Motor neuron (in vitro differentiated cells): ENCODE measurements at regions not wholly inside any gene's neighbourhood (a gene's known extent, or its start where the extent isn't known, plus 50 kb on each side); places are given as distances from the start of the nearest gene placed in this dataset.
"Not testable (repeated sequence)": the region's sequence is repeated elsewhere in the genome, so short reads cannot be mapped to it uniquely, and the experiment has no call there.

Experiments used
- ATAC-seq, 8 experiments: fragments of 200-7000 bp; cut with Tn5 transposase; replicated peaks in 6 of 8; 2 replicates each; pipeline ENCODE4 v1.8.0; 2021; ENCODE audit warnings: mild to moderate bottlenecking in 8 of 8, moderate library complexity in 8 of 8
- H3K27ac ChIP-seq, 2 donors: fragments of 250-450 bp; sonication (Bioruptor Pico); 2 replicates each; pipeline ENCODE4 v1.9.0; 2021; ENCODE audit warnings: antibody characterized with exemption in 2 of 2, mild to moderate bottlenecking in 2 of 2, moderate library complexity in 1 of 2
- H3K4me1 ChIP-seq, 2 donors: fragments of 250-450 bp; sonication (Bioruptor Pico); replicated peaks in 1 of 2; 2 replicates each; pipeline ENCODE4 v1.6.1; 2021; ENCODE audit warnings: antibody characterized with exemption in 2 of 2, mild to moderate bottlenecking in 2 of 2, moderate library complexity in 1 of 2
- H3K4me3 ChIP-seq, 5 donors: fragments of 250-450 bp; sonication (Bioruptor Pico); 2 replicates each; pipeline ENCODE4 v1.9.0; 2021; ENCODE audit warnings: antibody characterized with exemption in 5 of 5, mild to moderate bottlenecking in 5 of 5, moderate library complexity in 4 of 5
- WGBS, 10 experiments: fragments of 450-650 bp; shearing (Covaris generic); methylation state at CpG; one replicate each; pipeline ENCODE4 v1.0.0; 2022; 5-methylcytosine and 5-hydroxymethylcytosine counted together
- in situ Hi-C, 9 experiments: fragments of 400-800 bp; cut with MboI; loops; one replicate each; pipeline ENCODE4 v1.15.0; 2021; ENCODE audit warnings: low sequenced_read_pairs in 9 of 9, low pct_unique_long_range_greater_than_20kb in 2 of 9; ENCODE audit not compliant: unreplicated experiment in 9 of 9

DNA sequence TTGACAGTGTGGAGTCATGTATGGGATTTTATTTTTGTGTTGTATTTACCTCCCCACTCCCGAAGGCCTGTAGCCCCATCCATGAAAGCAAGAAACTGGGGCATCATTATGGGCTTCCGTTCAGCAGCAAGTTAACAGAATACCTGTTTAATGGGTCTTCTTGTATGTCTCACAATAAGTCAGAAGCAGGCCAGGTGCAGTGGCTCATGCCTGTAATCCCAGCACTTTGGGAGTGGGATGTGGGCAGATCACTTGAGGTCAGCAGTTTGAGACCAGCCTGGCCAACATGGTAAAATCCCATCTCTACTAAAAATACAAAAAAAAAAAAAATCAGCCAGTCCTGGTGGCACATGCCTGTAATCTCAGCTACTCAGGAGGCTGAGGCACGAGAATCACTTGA is 239.7 kb downstream of the SMAD2 start:
- H3K4me3 ChIP-seq, H3K27ac ChIP-seq, in situ Hi-C loops, ATAC-seq, H3K4me1 ChIP-seq: not testable (repeated sequence)
- 0 to 100% (median 40%) methylated on average over 1 to 3 of the region's 3 CpGs; no CpG with 5 or more reads in 2 of the 10 experiments for WGBS, 10 experiments

GRCh38 chr18:47689371-47689770 is 241.1 kb downstream of the SMAD2 start:
- in situ Hi-C loops = no loop called here
- peak in 2 of 8 experiments; percentile 40 to 47 for ATAC-seq
- Histone ChIP-seq H3K4me3 (no peak overlapping the region), H3K27ac (no peak overlapping the region), H3K4me1 (no peaks in the 10 kb centered on the region)
- WGBS, 10 experiments = 0 to 33% (median 25%) methylated on average over 1 to 3 of the region's 3 CpGs; no CpG with 5 or more reads in 6 of the 10 experiments

DNA sequence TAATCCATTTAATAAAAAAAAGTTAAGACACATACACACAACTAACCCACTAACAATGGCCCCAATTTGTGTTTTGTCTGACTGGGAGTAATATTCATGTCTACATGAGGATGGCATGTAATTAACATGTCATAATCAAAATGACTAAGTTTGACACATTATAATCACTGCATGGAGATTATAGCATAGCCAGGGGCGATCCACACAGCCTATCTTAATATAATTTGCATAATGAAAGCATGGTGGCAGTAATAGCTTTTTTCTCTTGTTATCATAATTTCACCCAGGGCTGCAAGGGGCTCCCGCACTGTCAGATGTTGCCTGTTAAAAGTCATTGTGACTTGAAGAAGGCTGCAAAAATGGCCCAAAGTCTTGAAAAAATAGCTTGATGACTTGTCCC is 243.7 kb downstream of the SMAD2 start:
- Histone ChIP-seq H3K4me3 (no peak overlapping the region), H3K4me1 (no peaks in the 10 kb centered on the region), H3K27ac (no peak overlapping the region)
- no peak for ATAC-seq
- in situ Hi-C loops = no loop called here
- 0 to 100% (median 57%) methylated on average over 1 to 2 of the region's 2 CpGs; no CpG with 5 or more reads in 1 of the 10 experiments for WGBS, 10 experiments

DNA sequence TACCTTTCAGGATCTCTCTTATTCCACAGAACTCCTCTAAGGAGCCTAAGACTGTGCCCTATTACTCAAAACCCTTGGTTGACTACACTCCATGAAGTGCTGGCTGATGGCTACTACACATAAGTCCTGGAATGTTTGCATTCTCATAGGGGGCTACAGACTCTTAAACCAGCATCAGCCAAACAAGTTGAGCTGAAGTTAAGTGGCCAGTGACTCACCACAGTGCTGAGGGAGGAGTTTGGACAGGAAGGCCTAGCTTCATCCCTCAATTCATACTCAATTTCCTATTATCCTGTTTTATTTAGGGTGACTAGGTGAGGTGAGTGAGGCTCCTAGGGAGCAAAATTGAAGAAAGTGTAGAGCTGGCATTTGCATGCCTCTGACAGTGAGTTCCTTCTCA is 246.7 kb downstream of the SMAD2 start:
- Histone ChIP-seq H3K4me1 (no peaks in the 10 kb centered on the region), H3K4me3 (no peak overlapping the region), H3K27ac (no peak overlapping the region)
- no peak for ATAC-seq
- in situ Hi-C loops = no loop called here

DNA sequence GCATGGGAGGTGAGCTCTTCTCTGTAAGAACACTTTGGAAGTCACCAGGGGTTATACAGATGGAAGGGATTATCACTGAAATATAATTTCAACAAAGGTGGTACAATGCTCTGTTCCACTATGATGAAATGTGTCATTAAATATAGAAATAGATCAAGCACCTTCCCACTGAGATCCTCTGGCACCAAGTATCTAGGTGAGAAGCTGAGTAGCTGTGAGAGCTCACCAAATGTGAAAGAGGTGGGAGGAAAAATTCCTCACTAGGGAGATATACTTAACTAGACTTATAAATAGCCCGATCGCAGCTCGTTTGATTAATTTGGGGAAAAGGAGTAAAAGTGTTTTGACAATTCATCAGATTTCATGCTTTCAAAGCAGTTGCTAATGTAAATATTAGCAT is 247.6 kb downstream of the SMAD2 start:
- H3K27ac ChIP-seq = no peak overlapping the region
- in situ Hi-C loops = no loop called here
- ATAC-seq = no peak

GRCh38 chr18:47680488-47680887 is 250.0 kb downstream of the SMAD2 start:
- 50 to 100% (median 100%) methylated on average over 1 of the region's 1 CpG; no CpG with 5 or more reads in 7 of the 10 experiments for WGBS, 10 experiments
- Histone ChIP-seq H3K4me3 (no peak overlapping the region), H3K27ac (no peak overlapping the region), H3K4me1 (no peaks in the 10 kb centered on the region)
- ATAC-seq = no peak
- in situ Hi-C loops = no loop called here

More for the DNA sequence above, 247.6 kb downstream of the SMAD2 start:
- WGBS, 10 experiments = 0 to 88% (median 75%) methylated on average over 3 of the region's 3 CpGs; no CpG with 5 or more reads in 5 of the 10 experiments
- H3K4me3 ChIP-seq = no peak overlapping the region
- H3K4me1 ChIP-seq = no peaks in the 10 kb centered on the region

DNA sequence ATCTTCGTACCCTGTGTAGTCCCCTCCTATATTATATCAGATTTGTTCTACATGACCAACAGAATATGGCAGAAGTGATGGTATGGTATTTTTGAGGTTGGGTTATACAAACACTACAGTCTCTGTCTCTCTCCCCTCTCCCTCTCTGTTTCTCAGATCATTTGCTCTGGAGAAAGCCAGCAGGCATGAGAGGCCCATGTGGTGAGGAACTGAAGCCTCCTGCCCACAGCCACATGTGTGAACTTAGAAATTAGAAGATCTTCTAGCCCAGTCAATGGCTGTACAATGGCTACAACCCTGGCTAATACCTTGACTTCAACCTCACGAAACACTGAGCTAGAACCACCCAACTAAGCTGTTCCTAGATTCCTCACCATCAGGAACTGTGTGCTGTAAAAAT is 250.6 kb downstream of the SMAD2 start:
- in situ Hi-C loops = no loop called here
- ATAC-seq = no peak
- 0 to 100% (median 83%) methylated on average over 1 to 2 of the region's 2 CpGs; no CpG with 5 or more reads in 3 of the 10 experiments for WGBS, 10 experiments
- no peak overlapping the region for H3K4me3 ChIP-seq
- no peaks in the 10 kb centered on the region for H3K4me1 ChIP-seq
- H3K27ac ChIP-seq = no peak overlapping the region

DNA sequence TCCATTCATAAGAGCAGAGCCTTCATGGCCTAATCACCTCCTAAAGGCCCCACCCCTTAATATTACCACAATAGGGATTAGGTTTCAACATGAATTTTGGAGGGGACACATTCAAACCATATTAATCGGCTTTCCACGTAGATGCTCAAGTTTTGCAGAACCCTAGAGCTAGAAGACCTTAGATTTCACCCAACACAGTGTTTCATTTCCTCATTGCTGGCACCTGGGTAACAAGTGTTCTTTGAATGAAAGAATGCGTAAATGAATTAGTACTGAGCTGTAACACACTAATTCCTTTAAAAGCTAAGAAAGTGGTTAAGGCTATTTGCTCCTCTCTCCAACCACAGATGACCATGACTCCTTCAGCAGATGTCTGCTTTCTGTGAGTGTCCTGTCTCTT is 252.5 kb downstream of the SMAD2 start:
- H3K4me3 ChIP-seq = no peak overlapping the region
- WGBS, 10 experiments = 0 to 100% (median 81%) methylated on average over 2 to 3 of the region's 3 CpGs; no CpG with 5 or more reads in 2 of the 10 experiments
- no peak overlapping the region for H3K27ac ChIP-seq
- in situ Hi-C loops = no loop called here
- ATAC-seq = no peak
- no peaks in the 10 kb centered on the region for H3K4me1 ChIP-seq

DNA sequence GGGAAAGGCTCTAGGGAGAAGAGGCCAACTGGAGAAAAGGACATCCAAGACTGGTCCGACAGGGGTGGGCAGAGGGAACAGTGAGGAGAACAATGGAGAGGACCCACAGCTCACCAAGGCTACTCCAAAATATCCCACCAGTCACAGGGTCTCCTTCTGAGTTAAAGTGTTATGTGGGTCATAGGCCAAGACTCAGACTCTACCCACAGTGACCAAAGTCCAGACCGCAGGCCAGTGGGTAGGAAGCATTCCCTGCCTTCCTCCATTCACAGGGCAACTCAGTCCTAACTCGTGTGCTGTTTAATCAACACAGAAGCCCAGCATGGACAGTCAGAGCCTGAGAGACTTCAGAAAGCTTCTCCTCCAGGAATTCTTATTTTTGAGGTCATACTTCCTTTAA is 260.6 kb downstream of the SMAD2 start:
- H3K4me3 ChIP-seq = no peak overlapping the region
- 0 to 83% (median 63%) methylated on average over 1 to 2 of the region's 3 CpGs; no CpG with 5 or more reads in 5 of the 10 experiments for WGBS, 10 experiments
- ATAC-seq = no peak
- in situ Hi-C loops = no loop called here
- no peaks in the 10 kb centered on the region for H3K4me1 ChIP-seq
- no peak overlapping the region for H3K27ac ChIP-seq

DNA sequence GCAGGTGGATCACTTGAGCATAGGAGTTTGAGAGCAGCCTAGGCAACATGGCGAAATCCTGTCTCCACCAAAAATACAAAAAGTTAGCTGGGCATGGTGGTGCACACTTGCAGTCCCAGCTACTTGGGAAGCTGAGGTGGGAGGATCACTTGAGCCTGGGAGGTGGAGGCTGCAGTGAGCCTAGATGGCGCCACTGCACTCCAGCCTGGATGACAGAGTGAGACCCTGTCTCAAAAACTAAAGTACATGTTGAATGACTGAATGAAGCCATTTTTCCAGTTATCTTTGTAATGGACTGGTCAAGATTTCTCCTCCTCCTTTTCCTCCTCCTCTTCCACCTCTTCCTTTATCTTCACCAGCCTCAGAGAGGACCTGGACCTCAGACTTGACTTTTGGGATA is 272.0 kb downstream of the SMAD2 start:
- 0 to 78% (median 60%) methylated on average over 1 of the region's 2 CpGs; no CpG with 5 or more reads in 5 of the 10 experiments for WGBS, 10 experiments
- no peak for ATAC-seq
- peaks cover 0 to 3% of the 10 kb centered on the region in 2 donors for H3K4me1 ChIP-seq
- in situ Hi-C loops = no loop called here
- no peak overlapping the region for H3K27ac ChIP-seq
- H3K4me3 ChIP-seq = no peak overlapping the region

DNA sequence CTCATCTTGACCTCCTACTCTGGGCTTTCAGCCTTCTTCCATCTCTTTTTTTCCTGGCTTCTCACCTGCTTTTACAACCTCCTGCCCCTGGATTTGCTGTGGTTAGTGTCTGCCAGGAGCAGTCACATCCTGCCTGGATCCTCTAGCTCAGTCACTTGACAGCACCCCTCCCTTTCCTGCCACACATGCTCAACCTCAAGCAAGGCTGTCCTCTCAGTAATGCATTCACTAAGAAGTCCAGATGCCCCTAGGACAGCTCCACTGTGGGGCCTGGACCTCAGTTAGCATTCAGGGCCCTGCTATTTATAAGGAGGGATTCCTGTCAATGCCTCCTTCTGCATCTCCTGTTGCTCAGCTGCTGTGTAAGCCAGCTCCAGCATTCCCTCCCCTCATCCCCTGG is 275.5 kb downstream of the SMAD2 start:
- Histone ChIP-seq H3K4me1 (peaks cover 0 to 3% of the 10 kb centered on the region in 2 donors), H3K27ac (no peak overlapping the region), H3K4me3 (no peak overlapping the region)
- peak in 3 of 8 experiments; percentile 16 to 70 (median 66) for ATAC-seq
- in situ Hi-C loops = no loop called here

GRCh38 chr18:47644896-47645295 is 285.6 kb downstream of the SMAD2 start:
- ATAC-seq = no peak
- H3K27ac ChIP-seq = no peak overlapping the region
- no peaks in the 10 kb centered on the region for H3K4me1 ChIP-seq
- in situ Hi-C loops = no loop called here
- 0 to 67% (median 50%) methylated on average over 1 of the region's 1 CpG; no CpG with 5 or more reads in 5 of the 10 experiments for WGBS, 10 experiments
- no peak overlapping the region for H3K4me3 ChIP-seq

DNA sequence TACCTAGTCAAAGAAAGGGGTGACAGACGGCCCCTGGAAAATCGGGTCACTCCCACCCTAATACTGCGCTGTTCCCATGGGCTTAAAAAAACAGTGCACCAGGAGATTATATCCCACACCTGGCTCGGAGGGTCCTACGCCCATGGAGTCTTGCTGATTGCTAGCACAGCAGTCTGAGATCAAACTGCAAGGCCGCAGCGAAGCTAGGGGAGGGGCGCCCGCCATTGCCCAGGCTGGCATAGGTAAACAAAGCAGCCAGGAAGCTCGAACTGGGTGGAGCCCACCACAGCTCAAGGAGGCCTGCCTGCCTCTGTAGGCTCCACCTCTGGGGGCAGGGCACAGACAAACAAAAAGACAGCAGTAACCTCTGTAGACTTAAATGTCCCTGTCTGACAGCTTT is 292.9 kb downstream of the SMAD2 start:
- H3K27ac ChIP-seq, H3K4me1 ChIP-seq, in situ Hi-C loops, ATAC-seq, H3K4me3 ChIP-seq: not testable (repeated sequence)
- 30 to 100% (median 98%) methylated on average over 2 to 5 of the region's 10 CpGs; no CpG with 5 or more reads in 6 of the 10 experiments for WGBS, 10 experiments

- in situ Hi-C loops = no loop called here
- no peak for ATAC-seq
- Histone ChIP-seq H3K27ac (no peak overlapping the region), H3K4me1 (no peaks in the 10 kb centered on the region), H3K4me3 (no peak overlapping the region)
- 0 to 94% (median 62%) methylated on average over 1 to 5 of the region's 6 CpGs; no CpG with 5 or more reads in 2 of the 10 experiments for WGBS, 10 experiments
Observed at GRCh38 chr18:47635416-47635815, 295.0 kb downstream of the SMAD2 start.
